Renal cortical epithelial cell (primary cell): ENCODE measurements at regions not wholly inside any gene's neighbourhood (a gene's known extent, or its start where the extent isn't known, plus 50 kb on each side); places are given as distances from the start of the nearest gene placed in this dataset.
"Not testable (repeated sequence)": the region's sequence is repeated elsewhere in the genome, so short reads cannot be mapped to it uniquely, and the experiment has no call there.

Source experiments
- DNase-seq: peaks from one replicate; pipeline ENCODE4 v3.0.0-alpha.2; 2011; ENCODE audit warnings: low read depth

- DNase-seq = no peak
These were observed 60.2 kb upstream of the LRRC4C start for GRCh38 chr11:41519696-41520095.

- DNase-seq = no peak
These were observed 62.9 kb upstream of the LRRC4C start for GRCh38 chr11:41522391-41522790.

DNA sequence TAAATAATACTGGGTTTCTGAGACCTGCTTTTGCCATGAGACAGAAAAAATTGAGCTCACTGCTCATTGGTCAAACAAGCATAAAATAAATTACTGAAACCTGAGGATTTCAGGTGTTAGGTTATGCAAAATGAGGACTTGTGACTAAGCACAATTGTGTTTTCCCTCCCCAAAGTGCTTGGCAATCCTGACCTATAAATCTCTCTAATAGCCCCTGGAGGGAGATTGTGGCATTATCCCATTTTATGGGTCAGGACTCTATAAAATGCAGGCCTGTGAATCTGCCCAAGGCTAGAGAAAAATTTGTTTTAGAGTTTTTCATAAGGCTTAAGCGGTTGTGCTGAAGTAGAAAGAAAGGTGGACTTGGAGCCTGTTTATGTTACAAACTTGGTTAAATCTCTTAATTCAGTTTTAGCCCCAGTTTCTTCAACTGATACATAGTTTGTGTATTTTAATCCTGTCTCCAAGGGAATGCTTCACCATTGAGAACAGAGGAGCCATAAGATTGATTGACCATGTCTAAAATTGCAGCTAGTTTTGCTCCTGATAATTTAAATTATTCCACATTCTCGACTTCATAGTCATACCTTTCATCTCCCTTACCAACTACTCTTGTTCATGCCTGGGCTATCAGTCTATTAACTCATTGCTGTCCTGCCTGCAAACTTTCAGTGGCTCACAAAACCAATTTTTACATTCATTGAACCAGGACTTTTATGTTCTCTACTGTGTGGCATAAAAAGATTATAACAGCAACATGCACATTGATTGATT lies 63.6 kb upstream of the LRRC4C start:
- DNase-seq = no peak

DNA sequence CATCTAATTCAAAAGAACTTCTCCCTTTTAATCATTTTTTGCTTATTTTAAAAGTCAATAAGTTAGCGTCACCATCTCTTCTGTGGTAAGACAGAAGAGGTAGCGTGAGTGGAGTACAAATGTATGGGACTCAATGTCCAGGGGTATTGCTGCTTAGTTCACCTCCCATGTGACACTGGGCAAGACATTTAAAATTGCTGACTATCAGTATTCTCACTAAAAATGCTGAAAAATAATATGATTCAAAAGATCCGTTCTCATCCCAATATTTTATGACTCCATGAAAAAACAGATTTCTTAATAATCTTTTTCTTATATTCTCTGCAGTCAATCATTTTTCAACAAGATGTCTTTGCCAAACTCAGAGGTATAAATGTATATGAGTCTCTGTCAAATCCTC lies 68.1 kb upstream of the LRRC4C start:
- no peak for DNase-seq

DNA sequence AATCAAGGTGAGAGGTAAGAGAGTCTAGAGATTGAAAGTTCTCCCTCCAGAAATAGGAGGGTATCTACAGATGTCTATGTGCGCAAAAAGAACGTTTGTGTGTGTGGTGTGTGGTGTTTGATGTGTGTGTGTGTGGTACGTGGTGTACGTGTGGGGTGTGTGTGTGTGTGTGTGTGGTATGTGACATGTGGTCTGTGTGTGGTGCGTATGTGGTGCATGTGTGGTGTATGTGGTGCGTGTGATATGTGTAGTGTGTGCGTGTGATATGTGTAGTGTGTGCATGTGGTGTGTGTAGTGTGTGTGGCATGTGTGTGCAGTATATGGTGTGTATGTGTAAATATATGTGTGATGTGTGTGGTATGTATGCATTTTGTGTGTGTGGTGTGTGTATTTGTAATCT lies 73.0 kb upstream of the LRRC4C start:
- no peak for DNase-seq

GRCh38 chr11:41533761-41534160 lies 74.3 kb upstream of the LRRC4C start:
- DNase-seq = no peak

DNA sequence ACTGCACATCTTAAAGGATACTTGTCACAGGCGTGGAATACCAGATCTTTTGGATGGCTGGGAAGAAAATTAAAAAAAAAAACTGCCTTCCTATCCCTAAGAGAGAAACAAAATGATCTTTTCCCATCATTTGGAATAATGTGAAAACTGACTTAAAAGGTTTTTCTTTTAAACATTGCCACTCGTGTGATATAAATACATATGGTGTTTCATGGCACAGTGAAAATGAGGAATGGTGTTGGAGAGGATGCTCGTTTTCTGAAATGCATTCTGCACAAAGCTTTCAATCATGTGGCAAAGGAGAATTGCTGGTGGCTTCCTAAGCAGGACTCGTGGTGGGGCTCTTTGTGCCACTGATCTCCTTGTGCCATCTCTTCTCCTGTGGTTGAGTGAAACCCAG lies 74.9 kb upstream of the LRRC4C start:
- no peak for DNase-seq

GRCh38 chr11:41534861-41535260 lies 75.4 kb upstream of the LRRC4C start:
- no peak for DNase-seq

DNA sequence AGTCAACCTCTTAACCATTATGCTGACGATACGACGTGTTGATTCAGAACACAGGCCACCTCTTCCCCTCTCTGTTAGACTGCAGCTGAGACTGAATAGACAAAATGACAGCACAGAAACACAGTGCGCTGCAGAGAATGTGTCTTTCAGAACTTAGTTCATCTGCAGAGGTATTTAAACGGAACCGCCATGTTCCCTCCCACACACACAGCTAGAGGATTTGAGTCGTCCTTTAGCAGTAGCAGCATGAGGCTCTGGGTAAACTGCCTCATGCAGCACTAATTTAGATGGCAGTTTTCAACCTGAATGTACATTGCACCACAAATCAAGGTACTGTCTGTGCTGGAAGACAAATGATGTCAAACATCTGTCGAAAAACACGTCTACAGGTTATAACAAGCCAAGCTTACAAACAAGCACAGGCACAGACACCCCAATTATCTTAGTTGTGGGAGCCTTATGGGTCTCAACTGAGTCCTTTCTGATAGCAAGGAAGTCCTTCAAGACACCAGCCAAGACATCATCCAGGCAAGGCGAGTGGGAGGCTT lies 76.6 kb upstream of the LRRC4C start:
- DNase-seq = no peak

- DNase-seq = not testable (repeated sequence)
These were observed 85.5 kb upstream of the LRRC4C start for GRCh38 chr11:41544902-41545301.

DNA sequence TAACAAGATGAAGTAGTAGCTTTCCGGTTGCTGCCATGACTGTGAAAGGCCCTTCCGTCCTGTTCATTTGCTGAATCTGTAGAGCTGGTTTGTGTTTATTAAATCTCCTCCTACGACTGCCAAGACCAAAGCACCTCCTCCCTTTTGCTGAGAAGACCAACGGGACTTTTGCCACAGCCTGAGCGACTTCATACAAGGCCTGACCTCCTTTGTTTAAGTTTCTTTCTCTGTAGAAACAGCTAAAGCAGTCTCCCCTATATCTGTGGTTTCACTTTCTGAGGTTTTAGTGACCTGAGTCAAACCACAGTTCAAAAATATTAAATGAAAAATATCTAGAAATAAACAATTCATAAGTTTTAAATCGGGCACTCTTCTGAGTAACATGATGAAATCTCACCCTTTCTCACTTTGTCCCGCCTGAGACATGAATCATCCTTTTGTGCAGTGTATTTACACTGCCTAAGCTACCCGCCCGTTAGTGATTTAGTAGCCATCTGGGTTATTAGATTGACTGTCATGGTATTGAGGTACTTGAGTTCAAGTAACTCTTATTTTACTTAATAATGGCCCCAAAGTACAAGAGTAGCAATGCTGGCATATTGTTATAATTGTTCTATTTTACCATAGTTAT lies 119.1 kb upstream of the LRRC4C start:
- DNase-seq = no peak

DNA sequence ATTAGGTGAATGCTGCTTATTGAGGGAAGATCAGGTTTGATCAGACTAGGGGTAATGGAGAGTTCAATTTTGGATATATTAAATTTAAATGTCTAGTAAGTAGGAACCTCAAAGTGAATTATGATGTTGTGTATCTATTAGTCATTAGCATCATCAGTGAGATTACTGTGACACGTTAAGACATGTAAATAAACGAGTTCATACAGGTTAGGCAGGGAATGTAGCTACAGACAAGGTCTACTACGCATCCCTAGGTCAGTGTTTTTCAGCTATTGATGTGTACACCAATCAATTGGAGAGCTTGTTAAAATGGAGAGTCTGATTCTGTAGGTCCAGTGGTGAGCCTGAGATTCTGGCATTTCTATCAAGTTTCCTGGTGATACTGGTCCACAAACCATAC lies 120.1 kb upstream of the LRRC4C start:
- no peak for DNase-seq

GRCh38 chr11:41609511-41609910 lies 150.1 kb upstream of the LRRC4C start:
- DNase-seq = no peak

GRCh38 chr11:41612415-41612814 lies 153.0 kb upstream of the LRRC4C start:
- no peak for DNase-seq

- no peak for DNase-seq
These were observed 153.9 kb upstream of the LRRC4C start for GRCh38 chr11:41613326-41613725.

DNA sequence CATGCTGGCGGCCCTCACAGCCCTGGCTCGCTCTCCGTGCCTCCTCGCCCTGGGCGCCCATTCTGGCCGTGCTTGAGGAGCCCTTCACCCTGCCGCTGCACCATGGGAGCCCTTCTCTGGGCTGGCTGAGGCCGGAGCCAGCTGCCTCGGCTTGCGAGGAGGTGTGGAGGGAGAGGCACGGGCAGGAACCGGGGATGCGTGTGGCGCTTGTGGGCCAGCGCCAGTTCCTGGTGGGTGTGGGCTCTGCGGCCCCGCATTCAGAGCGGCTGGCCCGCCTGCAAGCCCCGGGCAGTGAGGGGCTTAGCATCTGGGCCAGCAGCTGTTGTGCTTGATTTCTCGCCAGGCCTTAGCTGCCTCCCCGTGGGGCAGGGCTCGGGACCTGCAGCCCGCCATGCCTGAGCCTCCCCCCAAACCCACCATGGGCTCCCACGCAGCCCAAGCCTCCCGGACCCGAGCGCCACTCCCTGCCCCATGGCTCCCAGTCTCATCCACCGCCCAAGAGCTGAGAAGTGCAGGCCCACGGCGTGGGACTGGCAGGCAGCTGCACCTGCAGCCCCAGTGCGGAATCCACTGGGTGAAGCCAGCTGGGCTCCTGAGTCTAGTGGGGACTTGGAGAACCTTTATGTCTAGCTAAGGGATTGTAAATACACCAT lies 163.4 kb upstream of the LRRC4C start:
- no peak for DNase-seq

DNA sequence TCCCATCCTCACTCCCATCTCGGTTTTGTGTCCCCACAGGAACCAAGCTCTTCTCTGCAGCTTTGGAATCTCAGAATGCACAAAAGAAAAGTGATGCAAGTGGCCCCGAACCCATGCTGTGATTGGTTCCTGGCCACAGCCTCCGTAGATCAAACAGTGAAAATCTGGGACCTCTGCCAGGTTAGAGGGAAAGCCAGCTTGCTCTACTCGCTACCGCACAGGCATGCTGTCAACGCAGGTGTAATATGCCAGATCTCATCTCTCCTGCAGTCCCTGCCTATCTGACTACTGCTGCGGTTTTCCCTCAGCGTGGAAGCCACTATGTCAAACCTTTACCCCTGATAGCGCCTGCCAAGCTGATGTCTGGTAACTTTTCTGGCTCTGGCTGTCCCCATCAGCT lies 200.5 kb upstream of the LRRC4C start:
- DNase-seq = no peak

- DNase-seq = no peak
These were observed 201.1 kb upstream of the LRRC4C start for GRCh38 chr11:41660585-41660984.

DNA sequence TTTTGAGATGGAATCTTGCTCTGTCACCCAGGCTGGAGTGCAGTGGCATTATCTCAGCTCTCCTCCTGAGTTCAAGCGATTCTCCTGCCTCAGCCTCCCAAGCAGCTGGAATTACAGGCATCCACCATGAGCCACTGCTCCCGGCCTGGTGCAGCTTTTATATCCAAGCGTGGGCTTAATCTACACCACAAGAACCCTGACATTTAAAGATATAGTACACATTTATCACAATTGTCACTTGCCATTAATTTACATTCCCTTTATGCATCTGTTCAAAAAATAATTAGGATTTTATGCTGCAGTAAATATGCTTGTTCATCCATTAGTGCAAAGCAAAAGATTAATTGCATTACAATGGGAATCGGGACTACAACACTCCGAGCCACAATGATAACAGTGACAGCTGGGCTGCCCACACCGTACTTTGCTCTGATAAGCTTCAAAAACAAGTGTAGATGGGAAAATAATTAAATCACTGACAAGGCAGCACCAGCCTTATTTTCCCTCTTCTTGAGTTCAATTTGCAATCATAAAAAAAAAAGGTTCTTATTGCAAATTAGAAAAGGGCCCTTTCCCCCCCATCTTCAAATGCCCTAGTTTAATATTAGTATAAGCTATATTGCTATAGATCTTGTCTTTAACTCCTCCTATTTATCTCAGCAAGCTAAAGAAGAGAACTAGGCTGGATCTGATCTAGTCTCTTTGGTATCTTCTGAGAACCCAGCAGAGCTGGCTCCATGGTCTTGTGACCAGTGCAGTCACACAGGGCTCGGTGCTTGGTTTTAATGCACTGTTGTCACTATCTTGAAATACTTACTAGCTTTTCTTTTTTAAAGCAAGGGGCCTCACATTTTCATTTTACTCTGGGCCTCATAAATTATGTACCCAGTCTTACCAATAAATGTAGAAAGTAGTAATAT lies 206.2 kb upstream of the LRRC4C start:
- DNase-seq = no peak

DNA sequence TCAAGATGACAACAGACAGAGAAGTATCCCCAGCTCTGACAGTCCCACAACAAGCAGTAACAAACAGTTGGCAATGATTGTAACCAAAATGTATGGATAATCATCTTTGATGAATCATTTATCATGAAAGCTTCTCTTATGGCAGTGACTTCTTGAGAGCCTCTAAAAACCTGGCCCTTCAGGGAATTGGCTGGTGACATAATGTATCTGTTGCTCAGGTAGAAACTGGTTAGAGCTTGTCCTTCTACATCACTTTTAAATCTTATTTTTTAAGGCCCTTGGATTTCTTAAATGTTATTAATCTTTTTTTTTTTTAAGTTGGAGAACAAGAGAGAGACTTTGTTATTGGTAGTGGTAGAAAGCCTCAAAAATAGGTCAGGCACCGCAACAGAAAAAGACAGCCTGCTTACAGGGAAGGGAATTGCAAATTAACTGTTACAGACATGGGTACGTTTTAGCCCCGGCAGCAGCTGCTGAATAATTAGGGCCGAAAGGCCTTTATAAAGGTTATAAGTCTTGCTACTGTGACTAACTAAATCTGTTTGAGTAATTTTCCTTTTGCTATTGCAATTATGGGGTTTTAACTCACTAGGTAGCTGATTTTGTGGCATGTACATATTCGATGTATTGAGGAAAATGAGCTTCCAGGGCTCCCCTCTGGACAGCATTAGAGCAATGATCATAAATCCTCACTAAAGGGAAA lies 207.7 kb upstream of the LRRC4C start:
- DNase-seq = no peak

- no peak for DNase-seq
These were observed 215.8 kb upstream of the LRRC4C start for GRCh38 chr11:41675205-41675604.
